ENCODE measurements at regions not wholly inside any gene's neighbourhood (a gene's known extent, or its start where the extent isn't known, plus 50 kb on each side); places are given as distances from the start of the nearest gene placed in this dataset.

- Histone ChIP-seq H3K4me2 (ENCODE audit: low read length) (no peak overlapping the region), H3K9me2 (ENCODE audit: low read depth, low read length) (no peaks in the 10 kb centered on the region), H4K20me1 (ENCODE audit: insufficient read depth, low read length) (no peaks in the 10 kb centered on the region), H3K4me1 (ENCODE audit: insufficient read depth, low read length, severe bottlenecking) (no peaks in the 10 kb centered on the region), H3K27me3 (ENCODE audit: insufficient read depth, low read length) (no peaks in the 10 kb centered on the region), H3K9me3 (ENCODE audit: low read length) (no peaks in the 10 kb centered on the region), H3K27ac (ENCODE audit: low read depth, low read length, poor library complexity, severe bottlenecking) (no peak overlapping the region), H3K4me3 (ENCODE audit: low read depth, low read length, poor library complexity, severe bottlenecking) (no peak overlapping the region), H3K9ac (ENCODE audit: low read length) (no peak overlapping the region), H3K79me2 (ENCODE audit: insufficient read depth, low read length) (no peaks in the 10 kb centered on the region), H3F3A (ENCODE audit: insufficient read depth, low read length) (no peaks in the 10 kb centered on the region), H2AFZ (ENCODE audit: low read length) (no peak overlapping the region), H3K36me3 (ENCODE audit: insufficient read depth, low read length) (no peaks in the 10 kb centered on the region)
- TF ChIP-seq CTCF (IDR thresholded peaks at IDR 0.05; ENCODE audit: low read length) (no peak), EZH2 (IDR thresholded peaks at IDR 0.05; ENCODE audit: borderline replicate concordance, low read length) (no peak)
Measured at GRCh38 chr11:45021001-45021400, 70.3 kb upstream of the TP53I11 start.

- no peak for TF ChIP-seq CTCF (IDR thresholded peaks at IDR 0.05; ENCODE audit: low read length)
- no peak for TF ChIP-seq EZH2 (IDR thresholded peaks at IDR 0.05; ENCODE audit: borderline replicate concordance, low read length)
- H3K9ac ChIP-seq (ENCODE audit: low read length): no peak overlapping the region
- H2AFZ ChIP-seq (ENCODE audit: low read length): no peak overlapping the region
- no peaks in the 10 kb centered on the region for H4K20me1 ChIP-seq (ENCODE audit: insufficient read depth, low read length)
- no peaks in the 10 kb centered on the region for H3K36me3 ChIP-seq (ENCODE audit: insufficient read depth, low read length)
- no peak overlapping the region for H3K27ac ChIP-seq (ENCODE audit: low read depth, low read length, poor library complexity, severe bottlenecking)
- H3K79me2 ChIP-seq (ENCODE audit: insufficient read depth, low read length): no peaks in the 10 kb centered on the region
- no peak overlapping the region for H3K4me3 ChIP-seq (ENCODE audit: low read depth, low read length, poor library complexity, severe bottlenecking)
- H3F3A ChIP-seq (ENCODE audit: insufficient read depth, low read length): no peaks in the 10 kb centered on the region
- H3K9me3 ChIP-seq (ENCODE audit: low read length): no peaks in the 10 kb centered on the region
- H3K27me3 ChIP-seq (ENCODE audit: insufficient read depth, low read length): no peaks in the 10 kb centered on the region
- no peaks in the 10 kb centered on the region for H3K4me1 ChIP-seq (ENCODE audit: insufficient read depth, low read length, severe bottlenecking)
- H3K9me2 ChIP-seq (ENCODE audit: low read depth, low read length): no peaks in the 10 kb centered on the region
- no peak overlapping the region for H3K4me2 ChIP-seq (ENCODE audit: low read length)
Measured at GRCh38 chr11:45021692-45022141, 71.0 kb upstream of the TP53I11 start.

GRCh38 chr11:45022294-45023064, 71.8 kb upstream of the TP53I11 start:
- Histone ChIP-seq H3K4me2 (ENCODE audit: low read length) (no peak overlapping the region), H3K4me1 (ENCODE audit: insufficient read depth, low read length, severe bottlenecking) (no peaks in the 10 kb centered on the region), H3K9ac (ENCODE audit: low read length) (no peak overlapping the region), H3K9me3 (ENCODE audit: low read length) (no peaks in the 10 kb centered on the region), H3F3A (ENCODE audit: insufficient read depth, low read length) (no peaks in the 10 kb centered on the region), H3K36me3 (ENCODE audit: insufficient read depth, low read length) (no peaks in the 10 kb centered on the region), H4K20me1 (ENCODE audit: insufficient read depth, low read length) (no peaks in the 10 kb centered on the region), H3K27me3 (ENCODE audit: insufficient read depth, low read length) (no peaks in the 10 kb centered on the region), H3K79me2 (ENCODE audit: insufficient read depth, low read length) (no peaks in the 10 kb centered on the region), H3K9me2 (ENCODE audit: low read depth, low read length) (no peaks in the 10 kb centered on the region), H3K4me3 (ENCODE audit: low read depth, low read length, poor library complexity, severe bottlenecking) (no peak overlapping the region), H3K27ac (ENCODE audit: low read depth, low read length, poor library complexity, severe bottlenecking) (no peak overlapping the region), H2AFZ (ENCODE audit: low read length) (no peak overlapping the region)
- TF ChIP-seq CTCF (IDR thresholded peaks at IDR 0.05; ENCODE audit: low read length) (no peak), EZH2 (IDR thresholded peaks at IDR 0.05; ENCODE audit: borderline replicate concordance, low read length) (no peak)
